ENCODE measurements at regions not wholly inside any gene's neighbourhood (a gene's known extent, or its start where the extent isn't known, plus 50 kb on each side); places are given as distances from the start of the nearest gene placed in this dataset.

GRCh38 chr17:71251951-71252350 is 868.9 kb upstream of the SOX9 start:
- TF ChIP-seq POLR2A (IDR thresholded peaks at IDR 0.05) (no peak), CTCF (IDR thresholded peaks at IDR 0.05) (no peak)

Measured in Peyer's patch (tissue), 4 donors.